Left renal pelvis (tissue), 4 donors: ENCODE measurements at regions not wholly inside any gene's neighbourhood (a gene's known extent, or its start where the extent isn't known, plus 50 kb on each side); places are given as distances from the start of the nearest gene placed in this dataset.
"Not testable (repeated sequence)": the region's sequence is repeated elsewhere in the genome, so short reads cannot be mapped to it uniquely, and the experiment has no call there.

Experiments used
- DNase-seq, 4 donors: peaks; one replicate each; pipeline ENCODE4 v3.0.0-alpha.2; 2013; ENCODE audit warnings: low read depth in 4 of 4, low spot score in 3 of 4

DNA sequence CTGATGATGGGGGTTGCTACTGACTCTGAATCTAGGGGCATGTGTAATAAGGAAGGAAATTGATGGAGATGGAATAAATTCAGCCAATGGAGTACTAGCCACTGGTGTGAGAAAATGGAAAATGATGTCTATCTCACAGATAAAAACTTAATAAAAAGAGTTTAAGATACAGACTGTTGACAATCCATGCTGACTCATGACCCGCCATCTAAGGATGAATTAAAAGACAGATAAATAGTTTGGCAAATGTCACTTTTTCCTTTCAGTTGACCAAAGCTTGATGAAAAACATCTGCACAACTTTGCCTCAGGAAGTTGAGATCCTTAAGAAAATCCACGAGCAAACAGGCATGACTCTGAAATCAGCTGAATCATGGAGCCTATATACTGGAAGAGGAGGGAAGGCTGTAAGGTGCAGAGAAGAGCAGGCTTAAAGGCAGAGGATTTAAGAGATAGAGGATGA lies 82.6 kb upstream of the BMP5 start:
- no peak for DNase-seq

DNA sequence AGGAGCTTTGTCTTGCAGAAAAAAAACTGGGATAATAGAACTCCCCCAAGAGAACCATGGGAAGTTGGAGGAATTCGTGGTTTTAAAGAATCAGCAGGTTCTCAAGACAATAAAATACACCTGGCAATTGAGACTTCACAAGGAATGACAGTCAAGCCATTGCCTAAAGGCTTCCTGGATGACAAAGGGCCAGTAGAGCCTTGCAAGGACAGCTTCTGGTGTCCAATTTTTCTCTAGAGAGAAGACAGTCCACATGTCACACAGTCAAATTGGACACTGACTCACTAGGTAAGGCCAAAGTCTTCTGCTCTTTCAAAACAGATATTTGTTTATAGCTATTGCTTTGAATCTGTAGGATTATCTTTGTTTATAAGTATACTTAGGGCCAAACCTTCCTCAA lies 80.3 kb upstream of the BMP5 start:
- no peak for DNase-seq

DNA sequence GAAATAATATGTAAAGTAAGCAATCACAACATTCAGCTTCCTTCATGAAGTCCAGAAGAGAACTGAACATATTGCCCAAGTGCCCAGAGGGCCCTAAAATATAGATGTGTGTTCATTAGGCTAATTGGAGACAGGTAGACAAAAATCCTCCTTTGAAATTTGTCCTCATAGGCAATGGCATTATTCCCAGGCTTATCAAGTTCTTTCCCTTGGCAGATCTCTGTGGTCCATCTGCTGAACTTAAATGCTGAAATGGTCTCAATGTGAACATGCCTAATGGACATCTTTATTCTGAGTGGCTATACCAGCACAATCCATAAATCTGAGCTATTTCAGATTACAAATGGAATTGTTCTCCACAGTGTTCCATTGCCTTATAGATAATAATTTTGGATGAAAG lies 79.0 kb upstream of the BMP5 start:
- DNase-seq = no peak

DNA sequence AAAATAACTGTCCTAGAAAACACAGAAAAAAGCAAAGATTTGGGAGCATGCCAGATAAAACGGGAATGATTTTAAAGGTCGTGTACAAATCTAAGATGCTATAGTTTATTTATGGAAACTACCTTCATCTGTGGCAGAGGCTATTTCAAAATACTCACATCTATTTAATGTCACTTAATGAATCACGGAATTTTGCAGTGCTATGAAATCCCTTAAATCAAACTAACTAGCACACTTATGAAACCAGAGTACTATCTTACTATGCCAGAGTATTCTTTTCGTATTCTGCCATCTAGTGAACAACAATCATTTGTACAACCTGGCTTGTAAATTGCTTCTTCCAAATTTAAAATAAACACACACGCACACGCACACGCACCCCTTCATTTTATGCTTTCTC lies 77.9 kb upstream of the BMP5 start:
- DNase-seq = no peak

DNA sequence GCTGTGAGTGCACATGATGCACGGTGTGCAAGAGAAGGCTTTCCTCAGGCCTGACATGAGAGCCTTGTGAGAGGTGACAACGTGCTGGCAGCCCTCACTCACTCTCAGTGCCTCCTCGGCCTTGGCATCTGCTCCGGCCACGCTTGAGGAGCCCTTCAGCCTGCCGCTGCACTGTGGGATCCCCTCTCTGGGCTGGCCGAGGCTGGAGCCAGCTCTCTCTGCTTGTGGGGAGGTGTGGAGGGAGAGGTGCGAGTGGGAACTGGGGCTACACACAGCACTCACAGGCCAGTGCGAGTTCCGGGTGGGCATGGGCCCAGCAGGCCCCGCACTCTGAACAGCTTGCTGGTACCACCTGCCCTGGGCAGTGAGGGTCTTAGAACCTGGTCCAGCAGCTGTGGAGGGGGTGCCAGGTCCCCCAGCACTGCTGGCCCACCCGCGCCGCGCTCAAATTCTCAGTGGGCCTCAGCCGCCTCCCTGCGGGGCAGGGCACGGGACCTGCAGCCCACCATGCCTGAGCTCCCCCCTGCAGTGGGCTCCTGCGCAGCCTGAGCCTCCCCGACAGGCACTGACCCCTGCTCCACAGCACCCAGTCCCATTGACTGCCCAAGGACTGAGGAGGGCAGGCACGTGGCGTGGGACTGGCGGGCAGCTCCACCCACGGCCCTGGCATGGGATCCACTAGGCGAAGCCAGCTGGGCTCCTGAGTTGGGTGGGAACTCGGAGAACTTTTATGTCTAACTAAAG lies 74.9 kb upstream of the BMP5 start:
- no peak for DNase-seq

DNA sequence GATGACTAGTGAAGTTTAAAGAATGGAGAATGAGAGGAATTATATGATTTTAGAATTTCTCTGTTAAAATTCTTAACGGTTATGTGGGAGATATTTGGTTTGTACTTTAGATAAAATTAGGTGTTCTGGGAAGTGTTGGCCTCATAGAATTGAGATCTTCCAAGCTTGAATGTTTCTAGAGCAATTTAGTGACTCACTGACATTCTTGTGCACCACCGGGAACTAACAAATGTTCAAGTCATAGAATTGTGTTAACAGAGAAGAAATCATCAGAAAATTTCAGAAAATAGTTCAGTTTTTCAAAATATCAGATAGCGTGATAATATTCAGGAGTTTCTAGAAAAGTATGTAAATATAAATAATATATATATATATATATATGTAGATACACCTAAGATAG lies 67.9 kb upstream of the BMP5 start:
- DNase-seq = no peak

DNA sequence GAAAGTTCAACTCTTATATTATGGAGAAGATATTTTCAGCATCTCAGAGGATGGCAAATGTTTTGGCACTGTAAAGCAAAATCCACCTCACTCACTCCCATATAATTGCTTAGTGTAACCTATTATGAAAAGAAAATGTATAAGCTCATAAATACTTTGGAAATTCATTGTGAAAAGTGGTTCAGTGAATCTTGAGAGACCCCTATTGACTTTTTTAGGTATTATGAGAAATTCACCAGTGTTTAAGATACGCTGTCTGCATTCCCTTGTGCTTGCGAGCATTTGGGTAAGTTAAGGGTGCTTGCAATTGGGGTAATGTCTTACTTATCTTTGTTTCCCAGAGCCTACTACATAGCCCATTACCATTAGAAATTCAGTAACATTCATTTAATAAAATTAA lies 66.3 kb upstream of the BMP5 start:
- DNase-seq = no peak

DNA sequence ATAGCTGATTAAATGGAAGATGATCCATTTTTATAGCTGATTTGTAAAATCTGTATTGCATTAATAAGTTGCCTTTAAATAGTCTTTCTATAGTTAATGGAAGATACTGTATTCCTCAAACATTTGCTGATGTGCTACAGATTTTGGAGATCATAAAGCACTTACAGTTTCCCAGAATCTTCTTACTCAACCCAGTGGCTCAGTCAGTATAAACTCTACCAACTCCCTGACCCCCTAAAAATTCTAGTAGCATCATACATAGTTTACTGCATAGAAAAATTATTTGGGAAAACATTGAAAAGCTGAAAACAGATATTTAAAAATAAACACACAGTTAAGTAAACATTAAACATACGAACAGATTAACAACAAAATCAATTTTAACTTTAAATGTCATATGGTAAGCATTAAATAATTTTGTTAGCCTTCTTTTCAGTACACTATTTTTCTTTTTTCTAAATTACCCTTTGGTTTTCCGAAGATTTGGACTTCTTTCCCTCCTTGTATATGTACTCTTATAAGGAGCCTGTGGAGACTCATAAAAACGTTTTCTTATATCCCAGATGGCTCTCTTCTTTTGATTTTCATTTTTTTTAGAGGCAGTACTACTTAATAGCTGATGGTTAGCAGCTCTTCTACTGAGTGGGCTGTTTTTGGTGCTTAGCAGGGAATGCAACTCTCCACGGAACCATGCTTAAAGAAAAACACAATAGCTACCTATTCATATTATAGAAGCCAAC lies 62.7 kb upstream of the BMP5 start:
- DNase-seq = no peak

DNA sequence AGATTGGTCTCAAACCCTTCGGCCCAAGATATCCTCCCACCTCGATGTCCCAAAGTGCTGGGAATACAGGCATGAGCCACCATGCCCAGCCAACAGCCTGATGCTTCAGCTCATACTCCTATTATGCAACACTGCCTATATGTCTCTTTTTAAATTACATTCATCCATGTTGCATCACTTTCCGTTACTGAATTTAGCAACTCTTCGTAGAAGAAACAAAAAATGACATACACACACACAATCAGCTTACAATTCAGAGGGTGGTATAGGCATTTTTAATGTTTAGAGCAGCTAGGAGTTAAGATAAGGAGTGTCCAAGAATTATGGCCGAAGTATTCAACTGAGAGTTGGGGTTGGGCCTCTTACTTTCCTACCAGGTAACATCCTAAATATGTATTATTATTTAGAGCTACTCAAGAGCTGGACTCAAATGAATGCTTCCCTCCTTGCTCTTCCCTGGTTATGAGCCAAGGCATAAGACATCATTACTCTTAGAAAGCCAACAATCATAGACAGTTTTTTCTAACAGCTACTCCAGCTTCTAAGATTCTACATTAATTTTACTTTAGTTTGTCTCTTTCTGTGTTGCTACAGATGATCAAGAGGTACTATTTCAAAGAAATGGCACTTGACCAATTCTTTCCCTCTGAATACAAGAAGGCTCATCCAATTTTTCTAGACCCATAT lies 62.0 kb upstream of the BMP5 start:
- no peak for DNase-seq

DNA sequence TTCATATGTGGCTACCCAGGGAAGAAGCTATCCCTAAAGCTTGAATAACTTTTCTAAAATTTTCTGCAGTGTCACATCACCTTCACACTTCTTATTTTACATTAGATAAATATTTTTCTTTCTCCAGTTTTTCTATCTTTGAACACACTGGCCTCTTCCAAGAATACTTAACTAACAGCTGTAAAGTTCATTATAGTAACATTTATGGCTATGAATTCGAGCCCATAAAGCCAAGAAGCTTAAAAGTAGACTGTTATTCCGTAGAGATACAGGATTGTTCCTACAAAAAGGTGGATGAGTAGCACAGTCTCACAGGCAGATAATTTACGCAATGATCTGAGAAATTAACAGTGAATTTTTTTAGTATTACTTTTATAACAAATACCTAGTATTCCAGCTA lies 55.7 kb upstream of the BMP5 start:
- DNase-seq = no peak

DNA sequence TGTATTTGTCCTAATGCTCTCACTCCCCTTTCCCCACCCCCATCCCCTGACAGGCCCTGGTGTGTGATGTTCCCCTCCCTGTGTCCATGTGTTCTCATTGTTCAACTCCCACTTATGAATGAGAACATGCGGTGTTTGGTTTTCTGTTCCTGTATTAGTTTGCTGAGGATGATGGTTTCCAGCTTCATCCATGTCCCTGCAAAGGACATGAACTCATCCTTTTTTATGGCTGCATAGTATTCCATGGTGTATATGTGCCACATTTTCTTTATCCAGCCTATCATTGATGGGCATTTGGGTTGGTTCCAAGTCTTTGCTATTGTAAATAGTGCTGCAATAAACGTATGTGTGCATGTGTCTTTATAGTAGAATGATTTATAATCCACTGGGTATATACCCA lies 52.3 kb upstream of the BMP5 start:
- DNase-seq = not testable (repeated sequence)

DNA sequence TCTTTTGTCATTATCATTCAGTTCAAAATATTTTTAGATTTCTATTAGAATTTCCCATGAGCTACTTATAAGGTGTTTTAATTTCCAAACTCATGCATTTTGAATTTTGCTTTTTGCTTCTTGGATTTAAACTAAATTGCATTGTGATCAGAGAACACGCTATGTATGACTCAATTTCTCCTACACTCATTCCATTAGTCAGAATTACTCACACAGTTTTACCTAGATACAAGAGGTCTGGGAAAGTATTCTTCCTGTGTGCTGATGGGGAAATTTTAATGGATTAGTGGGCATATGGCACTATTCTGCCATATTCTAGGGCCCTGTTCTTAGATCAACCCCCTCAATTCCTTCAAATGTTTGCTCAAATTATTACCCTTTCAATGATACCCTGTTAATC lies 49.9 kb upstream of the BMP5 start:
- no peak for DNase-seq
